HFFc6 (cell line): ENCODE measurements at regions not wholly inside any gene's neighbourhood (a gene's known extent, or its start where the extent isn't known, plus 50 kb on each side); places are given as distances from the start of the nearest gene placed in this dataset.
A peak's percentile ranks its signal among the peaks of the same experiment; 100 is the strongest.

ENCODE experiments used
- DNase-seq: peaks from one replicate; pipeline ENCODE4 v3.0.0-alpha.2; 2018
- H3K27ac Mint-ChIP-seq: 2 replicates; pipeline ENCODE4 v1.8.0; 2020; ENCODE audit warnings: mild to moderate bottlenecking, mixed read lengths
- H3K27me3 Mint-ChIP-seq: 2 replicates; pipeline ENCODE4 v1.8.0; 2021; ENCODE audit warnings: mild to moderate bottlenecking, moderate library complexity, mixed read lengths; ENCODE audit not compliant: insufficient read depth
- H3K36me3 Mint-ChIP-seq: 2 replicates; pipeline ENCODE4 v1.8.0; 2021; ENCODE audit warnings: low read depth, mixed read lengths
- H3K4me1 Mint-ChIP-seq: 2 replicates; pipeline ENCODE4 v1.8.0; 2020; ENCODE audit warnings: low read depth, mixed read lengths
- H3K4me3 Mint-ChIP-seq: 2 replicates; pipeline ENCODE4 v1.8.0; 2020; ENCODE audit warnings: mild to moderate bottlenecking, moderate library complexity, mixed read lengths
- H3K9me3 Mint-ChIP-seq: 2 replicates; pipeline ENCODE4 v1.8.0; 2020; ENCODE audit warnings: mild to moderate bottlenecking, mixed read lengths
- CTCF ChIP-seq: fragments of 200-600 bp; sonication (generic); IDR thresholded peaks from 2 replicates; pipeline ENCODE4 v1.5.0; 2021; ENCODE audit warnings: antibody characterized with exemption, mild to moderate bottlenecking

- no peak for DNase-seq
- TF ChIP-seq CTCF: 0 out of 2 replicates have a peak, but pooled peaks have one; percentile 8
- Mint-ChIP-seq H3K36me3 (no peaks in the 10 kb centered on the region), H3K4me3 (no peak overlapping the region), H3K9me3 (0 out of 2 replicates have a peak, but pooled peaks cover 5% of the 10 kb centered on the region), H3K27me3 (no peaks in the 10 kb centered on the region; the same call in 1 of the 2 replicates), H3K4me1 (peaks cover 23% of the 10 kb centered on the region), H3K27ac (no peak overlapping the region)
Observed at GRCh38 chr10:3432081-3432825, 259.7 kb upstream of the PITRM1 start.

- no peaks in the 10 kb centered on the region; the same call in 1 of the 2 replicates for H3K27me3 Mint-ChIP-seq
- 0 out of 2 replicates have a peak, but pooled peaks cover 5% of the 10 kb centered on the region for H3K9me3 Mint-ChIP-seq
- no peak for TF ChIP-seq CTCF
- no peak overlapping the region for H3K4me3 Mint-ChIP-seq
- no peak for DNase-seq
- peaks cover 23% of the 10 kb centered on the region for H3K4me1 Mint-ChIP-seq
- H3K36me3 Mint-ChIP-seq: no peaks in the 10 kb centered on the region
- H3K27ac Mint-ChIP-seq: no peak overlapping the region
Observed at GRCh38 chr10:3430501-3430900, 257.9 kb upstream of the PITRM1 start.

GRCh38 chr10:3429676-3430075, 257.1 kb upstream of the PITRM1 start:
- H3K4me3 Mint-ChIP-seq: no peak overlapping the region
- no peaks in the 10 kb centered on the region; the same call in 1 of the 2 replicates for H3K27me3 Mint-ChIP-seq
- 0 out of 2 replicates have a peak, but pooled peaks cover 5% of the 10 kb centered on the region for H3K9me3 Mint-ChIP-seq
- no peak for TF ChIP-seq CTCF
- no peak for DNase-seq
- no peaks in the 10 kb centered on the region for H3K36me3 Mint-ChIP-seq
- H3K4me1 Mint-ChIP-seq: peaks cover 26% of the 10 kb centered on the region
- no peak overlapping the region for H3K27ac Mint-ChIP-seq

GRCh38 chr10:3428826-3429225, 256.2 kb upstream of the PITRM1 start:
- TF ChIP-seq CTCF: no peak
- peaks cover 26% of the 10 kb centered on the region for H3K4me1 Mint-ChIP-seq
- H3K4me3 Mint-ChIP-seq: no peak overlapping the region
- 0 out of 2 replicates have a peak, but pooled peaks cover 5% of the 10 kb centered on the region for H3K9me3 Mint-ChIP-seq
- H3K27ac Mint-ChIP-seq: no peak overlapping the region
- DNase-seq: no peak
- no peaks in the 10 kb centered on the region for H3K36me3 Mint-ChIP-seq
- peaks cover 1% of the 10 kb centered on the region for H3K27me3 Mint-ChIP-seq

- no peak overlapping the region for H3K4me3 Mint-ChIP-seq
- H3K4me1 Mint-ChIP-seq: peaks cover 26% of the 10 kb centered on the region
- H3K27ac Mint-ChIP-seq: no peak overlapping the region
- no peaks in the 10 kb centered on the region for H3K36me3 Mint-ChIP-seq
- no peak for TF ChIP-seq CTCF
- DNase-seq: no peak
- peaks cover 5% of the 10 kb centered on the region for H3K27me3 Mint-ChIP-seq
- H3K9me3 Mint-ChIP-seq: 0 out of 2 replicates have a peak, but pooled peaks cover 5% of the 10 kb centered on the region
Observed at GRCh38 chr10:3427950-3428354, 255.4 kb upstream of the PITRM1 start.
